KMS-11 (cell line): ENCODE measurements at regions not wholly inside any gene's neighbourhood (a gene's known extent, or its start where the extent isn't known, plus 50 kb on each side); places are given as distances from the start of the nearest gene placed in this dataset.
"Not testable (repeated sequence)": the region's sequence is repeated elsewhere in the genome, so short reads cannot be mapped to it uniquely, and the experiment has no call there.

Experiments
- H2AFZ ChIP-seq: fragments of 200-600 bp; sonication (generic); 2 replicates; pipeline ENCODE4 v1.6.1; 2016; ENCODE audit warnings: antibody characterized with exemption, mixed run types, low read depth
- H3K27ac ChIP-seq: fragments of 200-600 bp; sonication (generic); 2 replicates; pipeline ENCODE4 v1.6.1; 2016; ENCODE audit warnings: mild to moderate bottlenecking, mixed run types
- H3K27me3 ChIP-seq: fragments of 200-600 bp; sonication (generic); 2 replicates; pipeline ENCODE4 v1.6.1; 2017; ENCODE audit warnings: mild to moderate bottlenecking, low read depth, mixed run types, moderate library complexity; ENCODE audit not compliant: insufficient read depth
- H3K36me3 ChIP-seq: fragments of 200-600 bp; sonication (generic); 2 replicates; pipeline ENCODE4 v1.6.1; 2017; ENCODE audit warnings: mild to moderate bottlenecking, mixed run types; ENCODE audit not compliant: insufficient read depth
- H3K4me1 ChIP-seq: fragments of 200-600 bp; sonication (generic); 2 replicates; pipeline ENCODE4 v1.6.1; 2016; ENCODE audit warnings: mild to moderate bottlenecking, low read depth, mixed run types; ENCODE audit not compliant: poor library complexity, severe bottlenecking
- H3K4me2 ChIP-seq: fragments of 200-600 bp; sonication (generic); 2 replicates; pipeline ENCODE4 v1.7.0; 2016; ENCODE audit warnings: mild to moderate bottlenecking, mixed run types
- H3K4me3 ChIP-seq: fragments of 200-600 bp; sonication (generic); IDR thresholded peaks from 2 replicates; pipeline ENCODE4 v1.6.1; 2017; ENCODE audit warnings: low read depth, low read length, mixed read lengths; ENCODE audit not compliant: insufficient read depth
- H3K79me2 ChIP-seq: fragments of 200-600 bp; sonication (generic); 2 replicates; pipeline ENCODE4 v1.6.1; 2016; ENCODE audit warnings: low read depth, mixed run types; ENCODE audit not compliant: insufficient read depth
- H3K9ac ChIP-seq: fragments of 200-600 bp; sonication (generic); 2 replicates; pipeline ENCODE4 v1.6.1; 2016; ENCODE audit warnings: mild to moderate bottlenecking, mixed run types
- H4K20me1 ChIP-seq: fragments of 200-600 bp; sonication (generic); 2 replicates; pipeline ENCODE4 v1.6.1; 2016; ENCODE audit warnings: mild to moderate bottlenecking, mixed run types; ENCODE audit not compliant: insufficient read depth
- CTCF ChIP-seq: fragments of 200-600 bp; sonication (generic); conservative IDR thresholded peaks from 2 replicates; pipeline ENCODE4 v1.6.1; 2017; ENCODE audit warnings: low read depth, mild to moderate bottlenecking, antibody characterized with exemption, low read length, moderate library complexity, mixed read lengths

DNA sequence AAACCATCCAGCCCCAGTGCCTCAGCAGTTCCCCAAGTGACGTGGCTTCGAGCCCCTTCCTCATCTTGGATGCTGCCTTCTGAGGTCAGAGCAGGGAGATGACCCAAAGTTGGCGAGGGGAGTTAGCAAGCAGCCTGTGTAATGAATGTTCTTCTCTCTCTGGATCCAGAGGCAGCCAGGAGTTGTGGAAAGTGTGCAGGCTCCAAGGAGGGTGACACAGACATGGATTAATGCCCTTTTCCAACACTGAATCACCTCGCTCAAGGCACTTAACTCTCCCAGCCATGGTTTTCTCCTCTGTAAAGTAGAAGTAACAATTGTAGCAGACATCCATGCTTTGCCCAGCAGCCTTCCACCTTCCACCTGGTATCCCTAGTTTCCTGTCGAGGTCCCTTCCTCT is 64.6 kb upstream of the HAND1 start:
- no peak overlapping the region for H3K4me3 ChIP-seq
- no peak overlapping the region for H3K4me2 ChIP-seq
- no peaks in the 10 kb centered on the region for H3K27me3 ChIP-seq

GRCh38 chr5:154542000-154542399 is 64.0 kb upstream of the HAND1 start:
- Histone ChIP-seq H3K4me2 (no peak overlapping the region), H3K36me3 (no peaks in the 10 kb centered on the region), H3K4me1 (peaks cover 14% of the 10 kb centered on the region), H3K9ac (no peak overlapping the region), H3K27me3 (no peaks in the 10 kb centered on the region), H3K79me2 (no peaks in the 10 kb centered on the region), H3K4me3 (no peak overlapping the region), H3K27ac (no peak overlapping the region), H2AFZ (no peak overlapping the region), H4K20me1 (no peaks in the 10 kb centered on the region)
- no peak for TF ChIP-seq CTCF

More for the DNA sequence above, 64.6 kb upstream of the HAND1 start:
- Histone ChIP-seq H2AFZ (no peak overlapping the region), H3K79me2 (no peaks in the 10 kb centered on the region), H3K9ac (no peak overlapping the region), H3K36me3 (no peaks in the 10 kb centered on the region), H4K20me1 (no peaks in the 10 kb centered on the region), H3K27ac (no peak overlapping the region), H3K4me1 (peaks cover 14% of the 10 kb centered on the region)
- no peak for TF ChIP-seq CTCF

GRCh38 chr5:154541553-154541952 is 63.5 kb upstream of the HAND1 start:
- no peak for TF ChIP-seq CTCF
- Histone ChIP-seq H3K27me3 (no peaks in the 10 kb centered on the region), H3K4me1 (peaks cover 14% of the 10 kb centered on the region)

GRCh38 chr5:154540600-154540999 is 62.6 kb upstream of the HAND1 start:
- H3K4me1 ChIP-seq, result peaks cover 14% of the 10 kb centered on the region
- no peak overlapping the region for H3K9ac ChIP-seq
- no peak overlapping the region for H3K27ac ChIP-seq
- no peaks in the 10 kb centered on the region for H3K27me3 ChIP-seq
- H2AFZ ChIP-seq, result no peak overlapping the region
- no peak overlapping the region for H3K4me3 ChIP-seq
- no peak for TF ChIP-seq CTCF
- no peaks in the 10 kb centered on the region for H3K79me2 ChIP-seq
- H3K36me3 ChIP-seq, result no peaks in the 10 kb centered on the region
- no peak overlapping the region for H3K4me2 ChIP-seq
- no peaks in the 10 kb centered on the region for H4K20me1 ChIP-seq

More at GRCh38 chr5:154541553-154541952, 63.5 kb upstream of the HAND1 start:
- H4K20me1 ChIP-seq, result no peaks in the 10 kb centered on the region
- H3K4me2 ChIP-seq, result no peak overlapping the region
- H3K79me2 ChIP-seq, result no peaks in the 10 kb centered on the region
- no peak overlapping the region for H3K27ac ChIP-seq
- no peaks in the 10 kb centered on the region for H3K36me3 ChIP-seq
- no peak overlapping the region for H3K4me3 ChIP-seq
- H2AFZ ChIP-seq, result no peak overlapping the region
- H3K9ac ChIP-seq, result no peak overlapping the region

DNA sequence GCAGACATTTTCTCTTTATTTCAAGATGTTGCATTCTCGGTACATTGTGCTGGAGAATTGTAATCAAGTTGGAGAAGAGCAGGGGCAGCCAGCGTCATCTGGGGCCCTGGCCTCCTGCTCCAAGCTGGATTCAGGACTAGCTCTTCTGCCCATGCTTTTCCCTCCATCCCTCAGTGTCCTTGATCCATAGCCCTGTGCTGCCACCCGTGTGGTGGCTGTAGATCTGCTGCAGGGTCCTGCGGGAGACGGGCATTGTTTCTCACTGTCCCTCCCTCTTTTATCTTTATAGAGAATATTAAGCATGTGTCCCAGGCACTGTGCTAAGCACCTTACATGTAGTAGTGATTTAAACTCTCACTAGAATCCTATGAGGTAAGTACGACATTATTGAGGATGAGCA is 60.5 kb upstream of the HAND1 start:
- H3K4me1 ChIP-seq, result peaks cover 8% of the 10 kb centered on the region

GRCh38 chr5:154536439-154536838 is 58.4 kb upstream of the HAND1 start:
- not testable (repeated sequence) for H3K27me3 ChIP-seq, H3K27ac ChIP-seq

More for the DNA sequence above, 60.5 kb upstream of the HAND1 start:
- Histone ChIP-seq H3K36me3 (no peaks in the 10 kb centered on the region), H3K4me2 (no peak overlapping the region), H3K9ac (no peak overlapping the region), H3K27me3 (no peaks in the 10 kb centered on the region), H3K4me3 (no peak overlapping the region), H3K79me2 (no peaks in the 10 kb centered on the region), H2AFZ (no peak overlapping the region), H3K27ac (no peak overlapping the region), H4K20me1 (no peaks in the 10 kb centered on the region)
- no peak for TF ChIP-seq CTCF

More at GRCh38 chr5:154536439-154536838, 58.4 kb upstream of the HAND1 start:
- H3K4me3 ChIP-seq, H3K9ac ChIP-seq, H3K4me1 ChIP-seq, H3K79me2 ChIP-seq, H3K4me2 ChIP-seq, H3K36me3 ChIP-seq, H2AFZ ChIP-seq, H4K20me1 ChIP-seq: not testable (repeated sequence)
